H1 (cell line): ENCODE measurements at regions not wholly inside any gene's neighbourhood (a gene's known extent, or its start where the extent isn't known, plus 50 kb on each side); places are given as distances from the start of the nearest gene placed in this dataset.

Experiments
- CTCF ChIA-PET: fragments of 300-600 bp; sonication (Branson Sonifier 250); formaldehyde crosslinking; loops from one replicate; lab custom pipeline; 2021; ENCODE audit not compliant: partially characterized antibody; lab: Charles Lee
- POLR2A ChIA-PET: fragments of 300-600 bp; sonication (Branson Sonifier 250); formaldehyde crosslinking; loops from one replicate; lab custom pipeline; 2021; ENCODE audit warnings: inconsistent platforms; ENCODE audit not compliant: partially characterized antibody; lab: Charles Lee
- DNase-seq, 2 experiments: peaks; one replicate each; pipeline versions ENCODE4 v3.0.0 to v3.0.0-alpha.2; 2010 to 2022; ENCODE audit warnings: low spot score in 2 of 2, low read depth in 1 of 2, mixed read lengths in 1 of 2
- FAIRE-seq: peaks from 2 replicates; lab custom pipeline; 2011; peaks lifted over from hg19 to GRCh38; lab: Jason Lieb, UNC
- H2AFZ ChIP-seq: 2 replicates; pipeline ENCODE4 v1.8.1; 2012; ENCODE audit warnings: low read length, inconsistent platforms
- H2AK5ac ChIP-seq: 2 replicates; pipeline ENCODE4 v1.6.1; 2013; ENCODE audit warnings: low read depth, low read length
- H2BK120ac ChIP-seq: replicated peaks from 2 replicates; pipeline ENCODE3; 2013; ENCODE audit warnings: low read depth, low read length, inconsistent platforms
- H2BK12ac ChIP-seq: 2 replicates; pipeline ENCODE4 v1.6.1; 2013; ENCODE audit warnings: low read depth, low read length
- H2BK15ac ChIP-seq: 2 replicates; pipeline ENCODE4 v1.6.1; 2013; ENCODE audit warnings: low read length
- H2BK20ac ChIP-seq: 2 replicates; pipeline ENCODE4 v1.6.1; 2013; ENCODE audit warnings: low read length
- H2BK5ac ChIP-seq: 2 replicates; pipeline ENCODE4 v1.6.1; 2013; ENCODE audit warnings: low read depth, low read length
- H3K14ac ChIP-seq: 2 replicates; pipeline ENCODE4 v1.6.1; 2013; ENCODE audit warnings: inconsistent platforms; ENCODE audit not compliant: insufficient read length
- H3K18ac ChIP-seq: 2 replicates; pipeline ENCODE4 v1.6.1; 2013; ENCODE audit warnings: low read length; ENCODE audit errors: extremely low read depth
- H3K23ac ChIP-seq: 2 replicates; pipeline ENCODE4 v1.6.1; 2013; ENCODE audit warnings: inconsistent platforms; ENCODE audit not compliant: insufficient read length
- H3K23me2 ChIP-seq: 2 replicates; pipeline ENCODE4 v1.6.1; 2013; ENCODE audit warnings: low read depth, low read length
- H3K27ac ChIP-seq: 2 replicates; pipeline ENCODE4 v1.6.1; 2011; ENCODE audit warnings: low read depth, low read length, inconsistent platforms
- H3K27me3 ChIP-seq, 4 experiments: replicated peaks in 1 of 4; 1 replicate in 1 of 4; 2 replicates in 3 of 4; pipeline versions ENCODE4 v1.6.1 to v1.8.1; 2011 to 2013; ENCODE audit warnings: low read length in 3 of 4, mild to moderate bottlenecking in 3 of 4, inconsistent platforms in 2 of 4, mixed read lengths in 2 of 4, moderate library complexity in 1 of 4; ENCODE audit not compliant: control insufficient read depth in 3 of 4, insufficient read depth in 3 of 4; ENCODE audit errors: extremely low read depth in 1 of 4
- H3K36me3 ChIP-seq, 4 experiments: 2 replicates each; pipeline versions ENCODE4 v1.6.1 to v1.8.1; 2011 to 2013; ENCODE audit warnings: mild to moderate bottlenecking in 4 of 4, low read length in 3 of 4, moderate library complexity in 2 of 4, control low read depth in 1 of 4, inconsistent platforms in 1 of 4; ENCODE audit not compliant: insufficient read depth in 4 of 4, control insufficient read depth in 2 of 4
- H3K4ac ChIP-seq: replicated peaks from 2 replicates; pipeline ENCODE3; 2013; ENCODE audit warnings: low read length, low read depth, mixed read lengths, inconsistent platforms; ENCODE audit not compliant: insufficient read length
- H3K4me1 ChIP-seq, 4 experiments: replicated peaks in 1 of 4; 1 replicate in 1 of 4; 2 replicates in 3 of 4; pipeline versions ENCODE4 v1.6.1 to v1.8.1; 2011 to 2013; ENCODE audit warnings: low read length in 3 of 4, inconsistent platforms in 2 of 4, mixed read lengths in 1 of 4; ENCODE audit not compliant: insufficient read depth in 4 of 4, control insufficient read depth in 3 of 4
- H3K4me2 ChIP-seq, 2 experiments: 2 replicates each; pipeline versions ENCODE4 v1.6.1 to v1.8.1; 2011 to 2013; ENCODE audit warnings: low read depth in 2 of 2, low read length in 2 of 2, control low read depth in 1 of 2, inconsistent platforms in 1 of 2, mild to moderate bottlenecking in 1 of 2; ENCODE audit not compliant: insufficient read depth in 1 of 2
- H3K4me3 ChIP-seq, 4 experiments: fragments of 200-600, 300-600 bp in 1 of 4; sonication (generic), shearing (Covaris generic), sonication (Bioruptor Twin) in 1 of 4; 2 replicates each; pipeline versions ENCODE4 v1.5.1 to v1.8.1; 2011 to 2016; ENCODE audit warnings: low read length in 4 of 4, low read depth in 3 of 4, control low read depth in 2 of 4, inconsistent platforms in 2 of 4, mild to moderate bottlenecking in 2 of 4, mixed read lengths in 1 of 4, moderate library complexity in 1 of 4; ENCODE audit not compliant: insufficient read depth in 2 of 4; ENCODE audit errors: extremely low read depth in 1 of 4
- H3K56ac ChIP-seq: replicated peaks from 2 replicates; pipeline ENCODE3; 2013; ENCODE audit warnings: low read depth, mild to moderate bottlenecking, mixed read lengths, low read length, inconsistent platforms; ENCODE audit not compliant: insufficient read length
- H3K79me1 ChIP-seq: 2 replicates; pipeline ENCODE4 v1.6.1; 2013; ENCODE audit warnings: low read depth, low read length, control low read depth
- H3K79me2 ChIP-seq, 2 experiments: 2 replicates each; pipeline versions ENCODE4 v1.6.1 to v1.8.1; 2012 to 2013; ENCODE audit warnings: low read length in 2 of 2, mild to moderate bottlenecking in 2 of 2, inconsistent platforms in 1 of 2; ENCODE audit not compliant: insufficient read depth in 2 of 2, control insufficient read depth in 1 of 2
- H3K9ac ChIP-seq, 4 experiments: replicated peaks in 1 of 4; 1 replicate in 1 of 4; 2 replicates in 3 of 4; pipeline versions ENCODE4 v1.6.1 to v1.8.1; 2011 to 2013; ENCODE audit warnings: low read depth in 3 of 4, low read length in 3 of 4, control low read depth in 2 of 4, mild to moderate bottlenecking in 2 of 4, moderate library complexity in 2 of 4, inconsistent platforms in 1 of 4; ENCODE audit errors: extremely low read depth in 1 of 4
- H3K9me3 ChIP-seq, 2 experiments: 2 replicates each; pipeline versions ENCODE4 v1.6.1 to v1.8.1; 2012 to 2013; ENCODE audit warnings: mild to moderate bottlenecking in 2 of 2, moderate library complexity in 2 of 2, control low read depth in 1 of 2, inconsistent platforms in 1 of 2, low read depth in 1 of 2, low read length in 1 of 2, mixed read lengths in 1 of 2; ENCODE audit not compliant: insufficient read depth in 2 of 2
- H4K20me1 ChIP-seq, 2 experiments: replicated peaks in 1 of 2; 2 replicates each; pipeline versions ENCODE3 to v1.8.1; 2011 to 2013; ENCODE audit warnings: inconsistent platforms in 2 of 2, low read length in 2 of 2, mild to moderate bottlenecking in 1 of 2; ENCODE audit not compliant: insufficient read depth in 2 of 2, control insufficient read depth in 1 of 2
- H4K5ac ChIP-seq: 2 replicates; pipeline ENCODE4 v1.6.1; 2013; ENCODE audit warnings: low read length, low read depth, mixed read lengths, inconsistent platforms; ENCODE audit not compliant: insufficient read length
- H4K8ac ChIP-seq: 2 replicates; pipeline ENCODE4 v1.8.0; 2013; ENCODE audit warnings: mild to moderate bottlenecking, moderate library complexity, low read length, inconsistent platforms; ENCODE audit not compliant: insufficient read depth; ENCODE audit errors: extremely low read depth
- H4K91ac ChIP-seq: replicated peaks from 2 replicates; pipeline ENCODE3; 2013; ENCODE audit warnings: low read length, mixed read lengths, inconsistent platforms; ENCODE audit not compliant: insufficient read length
- ASH2L ChIP-seq: fragments of 200-600, 300-600 bp; sonication (generic); IDR thresholded peaks from one replicate; pipeline ENCODE4 v1.7.1; 2017; ENCODE audit warnings: low read length
- CEBPB ChIP-seq: IDR thresholded peaks from 2 replicates; pipeline ENCODE4 v1.6.1; 2012; ENCODE audit warnings: low read depth, low read length
- CHD1 ChIP-seq: IDR thresholded peaks from 2 replicates; pipeline ENCODE4 v1.6.1; 2012; ENCODE audit warnings: low read depth, low read length, improper control_type of control experiment
- KDM5A ChIP-seq: fragments of 200-600 bp; IDR thresholded peaks from 2 replicates; pipeline ENCODE4 v1.7.1; 2012; ENCODE audit warnings: mild to moderate bottlenecking, low read length, inconsistent platforms, mixed read lengths
- MAX ChIP-seq: IDR thresholded peaks from 2 replicates; pipeline ENCODE4 v1.6.1; 2012; ENCODE audit warnings: inconsistent platforms
- NANOG ChIP-seq: IDR thresholded peaks from 2 replicates; pipeline ENCODE4 v1.6.1; 2011; ENCODE audit warnings: low read length, low read depth, mild to moderate bottlenecking, inconsistent platforms; ENCODE audit not compliant: insufficient read depth, poor library complexity, severe bottlenecking
- NRF1 ChIP-seq: IDR thresholded peaks from 2 replicates; pipeline ENCODE4 v1.6.1; 2011; ENCODE audit warnings: mild to moderate bottlenecking, low read depth, low read length, improper control_type of control experiment
- PHF8 ChIP-seq: fragments of 200-600 bp; sonication (generic); conservative IDR thresholded peaks from 2 replicates; pipeline ENCODE4 v1.7.1; 2012; ENCODE audit warnings: low read depth, mild to moderate bottlenecking, inconsistent platforms, low read length, moderate library complexity
- RNF2 ChIP-seq: fragments of 200-900, 300-1000 bp; sonication (generic); IDR thresholded peaks from 2 replicates; pipeline ENCODE4 v1.7.1; 2016; ENCODE audit warnings: borderline replicate concordance, low read depth, mild to moderate bottlenecking, antibody characterized with exemption, low read length; ENCODE audit not compliant: poor library complexity, severe bottlenecking; ENCODE audit errors: missing control alignments
- SIN3A ChIP-seq, 2 experiments: IDR thresholded peaks in 1 of 2; conservative IDR thresholded peaks in 1 of 2; 2 replicates each; pipeline ENCODE4 v1.6.1; 2011 to 2012; ENCODE audit warnings: low read length in 2 of 2, improper control_type of control experiment in 1 of 2, low read depth in 1 of 2, mild to moderate bottlenecking in 1 of 2
- SIX5 ChIP-seq: IDR thresholded peaks from 2 replicates; pipeline ENCODE4 v1.6.1; 2011; ENCODE audit warnings: mild to moderate bottlenecking, low read depth, low read length
- USF2 ChIP-seq: IDR thresholded peaks from 2 replicates; pipeline ENCODE4 v1.6.1; 2011; ENCODE audit warnings: low read length, improper control_type of control experiment
- ZNF274 ChIP-seq: IDR thresholded peaks from 2 replicates; pipeline ENCODE4 v1.7.0; 2012; ENCODE audit warnings: low read length, borderline replicate concordance; ENCODE audit errors: extremely low read depth
- WGBS, 2 experiments: shearing (Covaris generic) in 1 of 2; methylation state at CpG; one replicate each; pipeline versions ENCODE4 v1.1.6 to v1.1.7; 2013 to 2015; ENCODE audit warnings: low lambda C conversion rate in 2 of 2, mixed read lengths in 2 of 2, inconsistent platforms in 1 of 2, low coverage in 1 of 2, missing lambda C conversion rate in 1 of 2; ENCODE audit not compliant: insufficient replicate concordance in 2 of 2, insufficient coverage in 1 of 2, insufficient read length in 1 of 2; ENCODE audit errors: extremely low coverage in 1 of 2, missing lambda C conversion rate in 1 of 2; 5-methylcytosine and 5-hydroxymethylcytosine counted together

GRCh38 chr1:104100115-104100514, 350.4 kb downstream of the AMY1C start:
- H3K27me3 ChIP-seq: no peaks in the 10 kb centered on the region
- H2BK5ac ChIP-seq: no peak overlapping the region
- no peaks in the 10 kb centered on the region for H3K4me1 ChIP-seq
- H3K79me2 ChIP-seq: no peaks in the 10 kb centered on the region
- DNase-seq: no peak
- no peak overlapping the region for H2AFZ ChIP-seq
- no peak overlapping the region for H2AK5ac ChIP-seq
- no peaks in the 10 kb centered on the region for H3K23me2 ChIP-seq
- H2BK12ac ChIP-seq: no peak overlapping the region
- H3K56ac ChIP-seq: no peak overlapping the region
- 95% methylated on average over 2 of the region's 2 CpGs; no CpG with 5 or more reads in 1 of the 2 experiments for WGBS, 2 experiments
- no peaks in the 10 kb centered on the region for H3K36me3 ChIP-seq
- H4K5ac ChIP-seq: no peak overlapping the region
- H3K79me1 ChIP-seq: no peaks in the 10 kb centered on the region
- ChIA-PET POLR2A (no interaction called here), CTCF (no interaction called here)
- H2BK15ac ChIP-seq: no peak overlapping the region
- no peaks in the 10 kb centered on the region for H4K20me1 ChIP-seq
- no peaks in the 10 kb centered on the region for H3K9me3 ChIP-seq
- FAIRE-seq: no peak
- no peak overlapping the region for H3K27ac ChIP-seq
- no peak overlapping the region for H4K91ac ChIP-seq
- H3K14ac ChIP-seq: no peak overlapping the region
- no peak overlapping the region for H3K4me2 ChIP-seq
- H3K4me3 ChIP-seq: no peak overlapping the region
- H2BK120ac ChIP-seq: no peak overlapping the region
- H3K18ac ChIP-seq: no peak overlapping the region
- H3K23ac ChIP-seq: no peak overlapping the region
- no peak overlapping the region for H4K8ac ChIP-seq
- H2BK20ac ChIP-seq: no peak overlapping the region
- no peak overlapping the region for H3K9ac ChIP-seq
- no peak overlapping the region for H3K4ac ChIP-seq
- TF ChIP-seq ZNF274: no peak
- no peak for TF ChIP-seq KDM5A
- no peak for TF ChIP-seq MAX
- TF ChIP-seq USF2: no peak
- no peak for TF ChIP-seq NRF1
- no peak for TF ChIP-seq SIN3A (conservative IDR thresholded peaks at IDR 0.05 in 1 of 2, IDR thresholded peaks at IDR 0.05 in 1 of 2; ENCODE audit: low read depth in 1 of 2, low read length in 2 of 2)
- TF ChIP-seq PHF8: no peak
- TF ChIP-seq RNF2: no peak
- no peak for TF ChIP-seq SIX5
- no peak for TF ChIP-seq NANOG
- no peak for TF ChIP-seq CHD1
- TF ChIP-seq ASH2L: no peak
- no peak for TF ChIP-seq CEBPB
